HEK293T (cell line): ENCODE measurements at regions not wholly inside any gene's neighbourhood (a gene's known extent, or its start where the extent isn't known, plus 50 kb on each side); places are given as distances from the start of the nearest gene placed in this dataset.

ENCODE experiments used
- ARNT ChIP-seq: fragments of 450-650 bp; IDR thresholded peaks from 2 replicates; pipeline ENCODE4 v1.6.1; 2017; ENCODE audit warnings: mild to moderate bottlenecking
- BHLHE40 ChIP-seq: fragments of 450-650 bp; IDR thresholded peaks from 2 replicates; pipeline ENCODE4 v1.6.1; 2016; ENCODE audit warnings: mild to moderate bottlenecking, moderate library complexity, borderline replicate concordance
- CTBP1 ChIP-seq: fragments of 450-650 bp; IDR thresholded peaks from 2 replicates; pipeline ENCODE4 v1.6.1; 2016; ENCODE audit warnings: borderline replicate concordance
- ELF4 ChIP-seq: fragments of 450-650 bp; IDR thresholded peaks from 2 replicates; pipeline ENCODE4 v1.6.1; 2017; ENCODE audit warnings: antibody characterized with exemption
- FOXM1 ChIP-seq: fragments of 450-650 bp; IDR thresholded peaks from 2 replicates; pipeline ENCODE4 v1.6.1; 2017; ENCODE audit warnings: mild to moderate bottlenecking, borderline replicate concordance
- HDGF ChIP-seq: fragments of 450-650 bp; IDR thresholded peaks from 2 replicates; pipeline ENCODE4 v1.6.1; 2017; ENCODE audit warnings: antibody characterized with exemption, borderline replicate concordance
- L3MBTL2 ChIP-seq: fragments of 450-650 bp; conservative IDR thresholded peaks from 2 replicates; pipeline ENCODE4 v1.6.1; 2016; ENCODE audit warnings: mild to moderate bottlenecking
- NFRKB ChIP-seq: fragments of 450-650 bp; IDR thresholded peaks from 2 replicates; pipeline ENCODE4 v1.6.1; 2016; ENCODE audit warnings: mild to moderate bottlenecking, moderate library complexity
- SP1 ChIP-seq: fragments of 450-650 bp; IDR thresholded peaks from 2 replicates; pipeline ENCODE4 v1.6.1; 2017
- SUZ12 ChIP-seq: fragments of 450-650 bp; IDR thresholded peaks from 2 replicates; pipeline ENCODE4 v1.6.1; 2016; ENCODE audit warnings: mild to moderate bottlenecking
- TARDBP ChIP-seq: fragments of 450-650 bp; IDR thresholded peaks from 2 replicates; pipeline ENCODE4 v1.6.1; 2016
- ZNF384 ChIP-seq: fragments of 450-650 bp; IDR thresholded peaks from 2 replicates; pipeline ENCODE4 v1.6.1; 2016
- TF ChIP-seq, protein P1 (sequence below): fragments of 450-650 bp; IDR thresholded peaks from 2 replicates; pipeline ENCODE4 v1.6.1; 2016

GRCh38 chr10:10492420-10492819, 525.3 kb upstream of the CELF2 start:
- TF ChIP-seq BHLHE40 (no peak), SUZ12 (no peak), CTBP1 (no peak), ARNT (no peak), ELF4 (no peak), L3MBTL2 (no peak), SP1 (no peak), FOXM1 (no peak), ZNF384 (no peak), TARDBP (no peak), NFRKB (no peak), HDGF (no peak)
- TF ChIP-seq, protein P1, sequence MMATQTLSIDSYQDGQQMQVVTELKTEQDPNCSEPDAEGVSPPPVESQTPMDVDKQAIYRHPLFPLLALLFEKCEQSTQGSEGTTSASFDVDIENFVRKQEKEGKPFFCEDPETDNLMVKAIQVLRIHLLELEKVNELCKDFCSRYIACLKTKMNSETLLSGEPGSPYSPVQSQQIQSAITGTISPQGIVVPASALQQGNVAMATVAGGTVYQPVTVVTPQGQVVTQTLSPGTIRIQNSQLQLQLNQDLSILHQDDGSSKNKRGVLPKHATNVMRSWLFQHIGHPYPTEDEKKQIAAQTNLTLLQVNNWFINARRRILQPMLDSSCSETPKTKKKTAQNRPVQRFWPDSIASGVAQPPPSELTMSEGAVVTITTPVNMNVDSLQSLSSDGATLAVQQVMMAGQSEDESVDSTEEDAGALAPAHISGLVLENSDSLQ = no peak
